WI38 (cell line): ENCODE measurements at regions not wholly inside any gene's neighbourhood (a gene's known extent, or its start where the extent isn't known, plus 50 kb on each side); places are given as distances from the start of the nearest gene placed in this dataset.

ENCODE experiments used
- H3K4me3 ChIP-seq: 2 replicates; pipeline ENCODE4 v1.5.1; 2011; ENCODE audit warnings: low read depth, mild to moderate bottlenecking, control low read depth, low read length
- TF ChIP-seq, protein P1 (sequence below): IDR thresholded peaks from 2 replicates; pipeline ENCODE4 v1.5.1; 2012; ENCODE audit warnings: low read depth, mild to moderate bottlenecking, control low read depth, low read length

DNA sequence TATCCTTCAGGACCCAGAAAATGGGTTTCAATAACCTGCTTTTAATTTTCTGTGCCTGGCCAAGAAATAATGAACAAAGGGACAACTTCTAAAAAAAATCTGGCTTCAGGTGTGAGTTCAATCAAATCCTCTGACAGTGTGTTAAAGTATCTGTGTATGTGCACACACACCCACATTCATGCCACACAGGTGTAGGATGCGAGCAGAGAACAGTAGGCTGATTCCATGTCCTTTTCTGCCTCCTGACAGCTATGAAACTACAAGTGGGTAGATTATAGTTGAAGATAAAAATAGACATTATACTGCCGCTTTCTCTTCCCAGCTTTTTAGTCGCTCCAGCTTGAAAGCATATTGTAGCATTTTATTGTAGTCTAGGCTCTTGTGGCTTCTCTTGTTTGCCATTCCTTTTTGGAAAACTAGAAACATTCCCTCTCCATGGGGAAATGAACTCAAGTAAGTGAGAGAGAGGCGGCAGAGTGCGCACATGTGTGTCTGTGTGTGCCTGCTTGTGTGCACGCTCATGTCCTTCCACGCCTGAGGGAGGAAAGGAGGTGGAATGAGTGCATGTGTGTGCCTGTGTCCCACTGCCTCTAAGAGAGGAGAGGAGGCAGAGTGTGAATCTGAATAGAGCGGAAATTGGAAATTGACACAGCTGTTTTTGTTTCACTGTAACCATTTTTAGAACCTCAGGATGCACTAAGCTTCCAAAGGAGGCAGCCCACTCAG lies 273.0 kb downstream of the ELAVL2 start:
- no peak overlapping the region for H3K4me3 ChIP-seq
- TF ChIP-seq, protein P1, sequence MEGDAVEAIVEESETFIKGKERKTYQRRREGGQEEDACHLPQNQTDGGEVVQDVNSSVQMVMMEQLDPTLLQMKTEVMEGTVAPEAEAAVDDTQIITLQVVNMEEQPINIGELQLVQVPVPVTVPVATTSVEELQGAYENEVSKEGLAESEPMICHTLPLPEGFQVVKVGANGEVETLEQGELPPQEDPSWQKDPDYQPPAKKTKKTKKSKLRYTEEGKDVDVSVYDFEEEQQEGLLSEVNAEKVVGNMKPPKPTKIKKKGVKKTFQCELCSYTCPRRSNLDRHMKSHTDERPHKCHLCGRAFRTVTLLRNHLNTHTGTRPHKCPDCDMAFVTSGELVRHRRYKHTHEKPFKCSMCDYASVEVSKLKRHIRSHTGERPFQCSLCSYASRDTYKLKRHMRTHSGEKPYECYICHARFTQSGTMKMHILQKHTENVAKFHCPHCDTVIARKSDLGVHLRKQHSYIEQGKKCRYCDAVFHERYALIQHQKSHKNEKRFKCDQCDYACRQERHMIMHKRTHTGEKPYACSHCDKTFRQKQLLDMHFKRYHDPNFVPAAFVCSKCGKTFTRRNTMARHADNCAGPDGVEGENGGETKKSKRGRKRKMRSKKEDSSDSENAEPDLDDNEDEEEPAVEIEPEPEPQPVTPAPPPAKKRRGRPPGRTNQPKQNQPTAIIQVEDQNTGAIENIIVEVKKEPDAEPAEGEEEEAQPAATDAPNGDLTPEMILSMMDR: no peak

GRCh38 chr9:23554686-23555085 lies 271.4 kb downstream of the ELAVL2 start:
- TF ChIP-seq, protein P1: no peak
- H3K4me3 ChIP-seq: no peak overlapping the region

GRCh38 chr9:23555851-23556250 lies 270.2 kb downstream of the ELAVL2 start:
- TF ChIP-seq, protein P1: no peak
- no peak overlapping the region for H3K4me3 ChIP-seq

DNA sequence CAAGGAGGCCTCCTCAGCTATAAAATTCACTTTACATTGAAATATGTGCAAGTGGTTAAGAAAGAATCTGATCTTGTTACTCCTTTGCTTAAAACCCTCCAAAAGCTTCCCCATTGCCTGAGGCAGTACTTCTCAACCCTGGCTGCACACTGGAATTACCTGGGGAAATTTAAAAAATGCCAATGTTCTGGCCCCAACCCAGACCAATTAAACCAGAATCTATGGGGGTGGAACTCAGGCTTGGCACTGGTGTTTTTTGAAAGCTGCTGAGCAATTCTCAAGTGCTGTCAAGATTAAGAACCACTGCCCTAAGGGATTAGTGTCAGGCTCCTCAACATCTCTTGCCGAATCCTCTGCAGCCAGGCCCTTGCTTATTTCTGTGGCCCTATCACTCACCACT lies 269.6 kb downstream of the ELAVL2 start:
- TF ChIP-seq, protein P1: no peak
- H3K4me3 ChIP-seq: no peak overlapping the region

GRCh38 chr9:23557689-23558088 lies 268.4 kb downstream of the ELAVL2 start:
- no peak overlapping the region for H3K4me3 ChIP-seq
- TF ChIP-seq, protein P1: no peak

DNA sequence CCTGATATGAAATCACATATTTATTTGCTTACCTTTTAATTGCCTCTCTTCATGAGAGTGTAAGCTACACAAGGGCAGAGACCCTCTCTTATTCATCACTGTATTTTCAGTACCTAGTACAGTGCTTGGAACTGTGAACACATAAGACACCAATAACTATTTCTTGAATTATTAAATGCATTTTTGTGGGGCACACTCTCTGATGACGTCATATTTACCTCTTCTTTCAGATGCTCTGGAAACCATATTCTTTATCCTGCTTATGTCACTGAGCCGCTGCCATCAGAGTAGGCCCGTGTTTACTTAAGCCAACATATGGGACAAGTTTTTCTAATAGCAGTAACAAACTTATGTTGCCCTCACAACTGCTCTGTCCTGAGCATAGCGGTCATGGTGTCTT lies 266.5 kb downstream of the ELAVL2 start:
- TF ChIP-seq, protein P1: no peak
- no peak overlapping the region for H3K4me3 ChIP-seq

GRCh38 chr9:23563517-23563916 lies 262.5 kb downstream of the ELAVL2 start:
- H3K4me3 ChIP-seq: no peak overlapping the region
- TF ChIP-seq, protein P1: no peak
